A549 (cell line): ENCODE measurements at regions not wholly inside any gene's neighbourhood (a gene's known extent, or its start where the extent isn't known, plus 50 kb on each side); places are given as distances from the start of the nearest gene placed in this dataset.

Experiments used
- CTCF ChIP-seq: fragments of >200 bp; sonication (Bioruptor Twin); formaldehyde crosslinking; IDR thresholded peaks from 3 replicates; pipeline ENCODE4 v1.5.1; 2016
- EP300 ChIP-seq, 2 experiments: fragments of >200 bp; sonication (Bioruptor Twin); formaldehyde crosslinking; IDR thresholded peaks; 2 replicates in 1 of 2; 3 replicates in 1 of 2; pipeline ENCODE4 v1.6.1; 2016 to 2017
- ESRRA ChIP-seq: fragments of 150-350 bp; IDR thresholded peaks from 2 replicates; pipeline ENCODE4 v1.6.1; 2014; ENCODE audit warnings: mild to moderate bottlenecking, low read length, borderline replicate concordance
- HOXA7 ChIP-seq: fragments of 250-450 bp; sonication (Bioruptor Pico); IDR thresholded peaks from 2 replicates; pipeline ENCODE4 v1.5.0; 2020; ENCODE audit warnings: mild to moderate bottlenecking, moderate library complexity
- POLR2A ChIP-seq: IDR thresholded peaks from 2 replicates; pipeline ENCODE4 v1.6.1; 2012; ENCODE audit warnings: mild to moderate bottlenecking, low read length
- RAD21 ChIP-seq, 2 experiments: fragments of >200 bp in 1 of 2; sonication (Bioruptor Twin) in 1 of 2; formaldehyde crosslinking in 1 of 2; IDR thresholded peaks in 1 of 2; conservative IDR thresholded peaks in 1 of 2; 2 replicates in 1 of 2; 3 replicates in 1 of 2; pipeline ENCODE4 v1.6.1; 2012 to 2018; ENCODE audit warnings: inconsistent platforms in 1 of 2
- RFX5 ChIP-seq: fragments of 450-650 bp; IDR thresholded peaks from 2 replicates; pipeline ENCODE4 v1.7.1; 2014; ENCODE audit warnings: antibody characterized with exemption, mild to moderate bottlenecking, moderate library complexity
- SMC3 ChIP-seq: fragments of >200 bp; sonication (Bioruptor Twin); formaldehyde crosslinking; IDR thresholded peaks from 3 replicates; pipeline ENCODE4 v1.6.1; 2018; ENCODE audit warnings: inconsistent platforms
- ZFP36 ChIP-seq: fragments of 450-650 bp; IDR thresholded peaks from 2 replicates; pipeline ENCODE4 v1.6.1; 2014; ENCODE audit warnings: borderline replicate concordance; ENCODE audit not compliant: partially characterized antibody
- TF ChIP-seq, protein P1 (sequence below): IDR thresholded peaks from 2 replicates; pipeline ENCODE4 v1.6.1; 2012

DNA sequence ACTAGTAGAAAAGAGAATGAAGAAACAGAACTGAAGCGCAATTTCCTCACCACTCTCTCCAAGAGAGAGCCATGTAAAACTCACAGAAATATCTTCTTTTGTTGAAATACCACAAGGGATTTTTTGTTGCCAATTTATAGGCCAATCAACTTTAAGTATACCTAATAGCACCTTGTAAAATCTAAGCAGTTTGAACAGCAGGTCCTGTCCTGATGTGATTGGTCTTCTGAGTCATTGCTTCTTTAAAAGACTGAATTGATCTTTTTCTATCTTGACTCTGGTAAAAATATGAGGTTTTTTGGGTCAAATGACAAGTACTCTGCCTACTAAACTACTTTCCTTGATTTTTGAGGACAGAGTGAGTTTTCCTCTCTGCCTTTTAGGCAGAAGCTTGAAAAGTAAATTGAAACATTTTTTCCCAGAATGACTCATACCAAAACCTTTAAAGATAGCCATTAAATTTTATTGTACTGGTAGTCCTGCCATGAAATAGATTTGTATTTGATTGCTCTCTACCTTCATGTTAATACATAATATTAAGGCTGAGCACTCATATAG is 343.9 kb upstream of the CBLB start:
- no peak for TF ChIP-seq RAD21 (conservative IDR thresholded peaks at IDR 0.05 in 1 of 2, IDR thresholded peaks at IDR 0.05 in 1 of 2)
- TF ChIP-seq EP300 (IDR thresholded peaks at IDR 0.05), result no peak
- no peak for TF ChIP-seq POLR2A
- TF ChIP-seq ZFP36, result no peak
- no peak for TF ChIP-seq HOXA7
- TF ChIP-seq CTCF, result no peak
- no peak for TF ChIP-seq RFX5
- TF ChIP-seq SMC3, result no peak
- TF ChIP-seq, protein P1, sequence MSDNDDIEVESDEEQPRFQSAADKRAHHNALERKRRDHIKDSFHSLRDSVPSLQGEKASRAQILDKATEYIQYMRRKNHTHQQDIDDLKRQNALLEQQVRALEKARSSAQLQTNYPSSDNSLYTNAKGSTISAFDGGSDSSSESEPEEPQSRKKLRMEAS, result no peak
- TF ChIP-seq ESRRA, result no peak
